ENCODE measurements at regions not wholly inside any gene's neighbourhood (a gene's known extent, or its start where the extent isn't known, plus 50 kb on each side); places are given as distances from the start of the nearest gene placed in this dataset.
A peak's percentile ranks its signal among the peaks of the same experiment; 100 is the strongest.

DNA sequence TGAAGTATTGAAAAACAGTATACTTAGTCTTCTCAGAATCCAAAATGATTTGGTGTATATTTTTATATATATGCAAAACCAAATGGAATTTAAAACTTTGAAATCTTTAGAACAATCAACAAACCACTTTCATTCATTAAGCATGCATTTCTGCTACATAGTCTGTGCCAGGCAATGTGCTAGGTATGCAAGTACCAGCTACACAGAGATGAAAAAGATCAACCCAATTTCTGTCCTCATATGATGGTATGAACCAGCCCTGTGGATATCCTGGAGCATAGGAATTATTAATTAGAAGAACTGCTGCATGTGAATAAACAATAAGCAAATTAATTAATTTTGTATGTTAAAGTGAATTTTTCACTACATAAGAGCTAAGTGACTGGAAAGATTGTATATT is 51.2 kb upstream of the RTN4 start:
- DNase-seq, result no peak

DNA sequence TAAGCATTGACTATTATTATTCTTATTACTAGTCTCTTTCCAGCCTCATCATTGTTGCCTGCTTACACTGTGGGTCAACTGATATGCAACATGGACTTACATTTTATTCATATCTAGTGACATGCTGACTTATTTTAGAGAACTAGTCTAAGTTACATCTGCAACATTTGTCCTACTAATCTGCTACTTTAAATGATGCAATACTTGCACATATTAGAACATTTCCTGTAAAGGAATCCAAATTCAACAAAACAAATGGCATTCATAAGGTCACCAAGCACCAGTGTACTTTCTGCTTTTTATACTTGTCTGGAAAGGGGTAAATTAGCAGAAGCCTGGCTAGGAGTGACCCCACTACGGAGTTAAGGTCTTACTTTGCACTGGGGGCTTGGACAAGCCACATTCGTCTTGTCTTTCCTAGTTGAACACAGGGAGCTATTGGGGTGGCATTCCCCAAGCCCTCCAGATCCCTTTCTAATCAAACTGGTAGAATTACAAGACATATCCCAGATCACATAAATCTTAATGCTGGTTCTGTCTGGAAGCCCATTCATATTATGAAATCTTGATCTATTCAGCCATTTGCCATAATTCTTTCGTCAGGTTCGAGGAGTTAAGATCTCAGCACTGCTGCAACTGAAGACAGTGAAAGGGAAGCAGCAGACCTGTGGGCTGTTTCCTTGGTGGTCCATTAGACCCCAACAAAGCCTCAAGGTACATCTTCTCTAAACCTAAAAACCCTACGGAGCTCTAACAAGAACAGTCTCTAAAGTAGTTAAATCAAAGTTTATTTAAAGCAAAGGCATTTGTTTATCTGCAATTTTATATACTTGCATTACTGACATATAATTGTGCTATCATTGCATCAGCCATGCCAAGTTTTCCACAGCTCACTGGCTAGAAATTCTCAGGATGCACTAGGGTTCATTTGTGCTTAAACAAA is 49.9 kb upstream of the RTN4 start:
- DNase-seq, result peak; percentile 30 to 88 (median 66)

All from suppressor macrophage (primary cell).